Esophagus muscularis mucosa (tissue), 4 donors: ENCODE measurements at regions not wholly inside any gene's neighbourhood (a gene's known extent, or its start where the extent isn't known, plus 50 kb on each side); places are given as distances from the start of the nearest gene placed in this dataset.

Experiments
- DNase-seq: peaks from one replicate; pipeline ENCODE4 v3.0.0-alpha.2; 2017; ENCODE audit errors: extremely low spot score
- H3K27ac ChIP-seq, 4 donors: fragments of 200-600 bp; sonication (generic); replicated peaks in 1 of 4; 1 replicate in 3 of 4; 2 replicates in 1 of 4; pipeline ENCODE4 v1.5.1; 2016 to 2019; ENCODE audit warnings: mild to moderate bottlenecking in 1 of 4
- H3K27me3 ChIP-seq, 4 donors: fragments of 200-600 bp; sonication (generic); one replicate each; pipeline versions ENCODE4 v1.5.1 to v1.6.0; 2016 to 2019
- H3K36me3 ChIP-seq, 4 donors: fragments of 200-600 bp; sonication (generic); one replicate each; pipeline ENCODE4 v1.5.1; 2016 to 2019
- H3K4me1 ChIP-seq, 4 donors: fragments of 200-600 bp; sonication (generic); one replicate each; pipeline ENCODE4 v1.5.1; 2016 to 2019
- H3K4me3 ChIP-seq, 4 donors: fragments of 200-600 bp; sonication (generic); 1 replicate in 2 of 4; 2 replicates in 2 of 4; pipeline ENCODE4 v1.5.1; 2016 to 2019; ENCODE audit warnings: mild to moderate bottlenecking in 4 of 4, moderate library complexity in 1 of 4
- H3K9me3 ChIP-seq, 4 donors: fragments of 200-600 bp; sonication (generic); 1 replicate in 3 of 4; 2 replicates in 1 of 4; pipeline ENCODE4 v1.5.1; 2016 to 2019
- CTCF ChIP-seq, 3 experiments: fragments of 200-600 bp in 2 of 3; fragments of 450-650 bp in 1 of 3; sonication (generic) in 2 of 3; IDR thresholded peaks; one replicate each; pipeline ENCODE4 v1.5.1; 2017 to 2019; ENCODE audit warnings: antibody characterized with exemption in 3 of 3, mild to moderate bottlenecking in 2 of 3, moderate library complexity in 1 of 3
- EP300 ChIP-seq: sonication (generic); formaldehyde crosslinking; IDR thresholded peaks from one replicate; pipeline ENCODE4 v1.6.1; 2017; ENCODE audit warnings: antibody characterized with exemption
- POLR2A ChIP-seq: fragments of 450-650 bp; IDR thresholded peaks from one replicate; pipeline ENCODE4 v1.6.1; 2017; ENCODE audit warnings: antibody characterized with exemption, moderate library complexity, mild to moderate bottlenecking, low read depth
- POLR2AphosphoS5 ChIP-seq, 2 donors: sonication (generic); formaldehyde crosslinking; IDR thresholded peaks; one replicate each; pipeline ENCODE4 v1.6.1; 2017; ENCODE audit warnings: antibody characterized with exemption in 2 of 2
- WGBS: methylation state at CpG from one replicate; pipeline ENCODE4 v1.1.5; 2018; 5-methylcytosine and 5-hydroxymethylcytosine counted together
- intact Hi-C: fragments of 100-400 bp; cut with DNase I; formaldehyde crosslinking; loops from one replicate; pipeline ENCODE4 v1.15.1; 2023

GRCh38 chrY:8092926-8093325, 1181.4 kb upstream of the AMELY start:
- no peaks in the 10 kb centered on the region for H3K36me3 ChIP-seq
- H3K4me3 ChIP-seq = no peak overlapping the region
- no peak for TF ChIP-seq POLR2AphosphoS5 (IDR thresholded peaks at IDR 0.05)
- no peak for TF ChIP-seq POLR2A
- TF ChIP-seq CTCF (IDR thresholded peaks at IDR 0.05) = no peak
- TF ChIP-seq EP300 = no peak
- no peak overlapping the region for H3K27ac ChIP-seq
- intact Hi-C loops = no loop called here
- H3K9me3 ChIP-seq = no peaks in the 10 kb centered on the region
- no peaks in the 10 kb centered on the region for H3K27me3 ChIP-seq
- DNase-seq = no peak
- WGBS = no CpG with 5 or more reads among the region's 1 CpG
- no peaks in the 10 kb centered on the region for H3K4me1 ChIP-seq

- Histone ChIP-seq H3K4me3 (no peak overlapping the region), H3K4me1 (no peaks in the 10 kb centered on the region), H3K27ac (no peak overlapping the region), H3K36me3 (no peaks in the 10 kb centered on the region), H3K9me3 (no peaks in the 10 kb centered on the region), H3K27me3 (no peaks in the 10 kb centered on the region)
- DNase-seq = no peak
- intact Hi-C loops = no loop called here
- TF ChIP-seq POLR2A (no peak), CTCF (IDR thresholded peaks at IDR 0.05) (no peak), POLR2AphosphoS5 (IDR thresholded peaks at IDR 0.05) (no peak), EP300 (no peak)
Observed at GRCh38 chrY:8085925-8086324, 1174.4 kb upstream of the AMELY start.

GRCh38 chrY:8084192-8084591, 1172.6 kb upstream of the AMELY start:
- TF ChIP-seq CTCF (IDR thresholded peaks at IDR 0.05) (no peak), EP300 (no peak), POLR2AphosphoS5 (IDR thresholded peaks at IDR 0.05) (no peak), POLR2A (no peak)
- Histone ChIP-seq H3K27me3 (no peaks in the 10 kb centered on the region), H3K4me3 (no peak overlapping the region), H3K4me1 (no peaks in the 10 kb centered on the region), H3K27ac (no peak overlapping the region), H3K9me3 (no peaks in the 10 kb centered on the region), H3K36me3 (no peaks in the 10 kb centered on the region)
- intact Hi-C loops = no loop called here
- WGBS = no CpG with 5 or more reads among the region's 2 CpGs
- no peak for DNase-seq

GRCh38 chrY:8081151-8081550, 1169.6 kb upstream of the AMELY start:
- Histone ChIP-seq H3K36me3 (no peaks in the 10 kb centered on the region), H3K4me1 (no peaks in the 10 kb centered on the region), H3K4me3 (no peak overlapping the region), H3K27ac (no peak overlapping the region), H3K9me3 (no peaks in the 10 kb centered on the region), H3K27me3 (no peaks in the 10 kb centered on the region)
- intact Hi-C loops = no loop called here
- TF ChIP-seq POLR2A (no peak), POLR2AphosphoS5 (IDR thresholded peaks at IDR 0.05) (no peak), CTCF (IDR thresholded peaks at IDR 0.05) (no peak), EP300 (no peak)
- no peak for DNase-seq

GRCh38 chrY:8065220-8065619, 1153.7 kb upstream of the AMELY start:
- TF ChIP-seq POLR2A (no peak), CTCF (IDR thresholded peaks at IDR 0.05) (no peak), POLR2AphosphoS5 (IDR thresholded peaks at IDR 0.05) (no peak), EP300 (no peak)
- intact Hi-C loops = no loop called here
- no peak overlapping the region for H3K27ac ChIP-seq
- no peaks in the 10 kb centered on the region for H3K36me3 ChIP-seq
- no CpG with 5 or more reads among the region's 2 CpGs for WGBS
- no peaks in the 10 kb centered on the region for H3K4me1 ChIP-seq
- no peak for DNase-seq
- H3K27me3 ChIP-seq = no peaks in the 10 kb centered on the region
- H3K9me3 ChIP-seq = no peaks in the 10 kb centered on the region
- no peak overlapping the region for H3K4me3 ChIP-seq
